Ishikawa (cell line): ENCODE measurements at regions not wholly inside any gene's neighbourhood (a gene's known extent, or its start where the extent isn't known, plus 50 kb on each side); places are given as distances from the start of the nearest gene placed in this dataset.

Experiments
- CEBPB ChIP-seq: IDR thresholded peaks from 2 replicates; pipeline ENCODE4 v1.6.1; 2012
- CREB1 ChIP-seq: IDR thresholded peaks from 2 replicates; pipeline ENCODE4 v1.6.1; 2012; ENCODE audit warnings: low read depth
- EGR1 ChIP-seq: IDR thresholded peaks from 2 replicates; pipeline ENCODE4 v1.6.1; 2012
- EP300 ChIP-seq: IDR thresholded peaks from 2 replicates; pipeline ENCODE4 v1.6.1; 2012; ENCODE audit warnings: borderline replicate concordance
- FOXM1 ChIP-seq: IDR thresholded peaks from 2 replicates; pipeline ENCODE4 v1.6.1; 2012; ENCODE audit warnings: low read depth, borderline replicate concordance
- MAX ChIP-seq: IDR thresholded peaks from 2 replicates; pipeline ENCODE4 v1.6.1; 2012
- NFIC ChIP-seq: IDR thresholded peaks from 2 replicates; pipeline ENCODE4 v1.6.1; 2012
- RAD21 ChIP-seq: IDR thresholded peaks from 2 replicates; pipeline ENCODE4 v1.6.1; 2012; ENCODE audit warnings: low read depth
- TAF1 ChIP-seq: IDR thresholded peaks from 2 replicates; pipeline ENCODE4 v1.6.1; 2012; ENCODE audit warnings: low read depth, mild to moderate bottlenecking
- TCF12 ChIP-seq: IDR thresholded peaks from 2 replicates; pipeline ENCODE4 v1.6.1; 2012; ENCODE audit warnings: low read depth
- TEAD4 ChIP-seq: IDR thresholded peaks from 2 replicates; pipeline ENCODE4 v1.6.1; 2012
- YY1 ChIP-seq: IDR thresholded peaks from 2 replicates; pipeline ENCODE4 v1.6.1; 2012; ENCODE audit warnings: low read depth
- ZBTB7A ChIP-seq: IDR thresholded peaks from 2 replicates; pipeline ENCODE4 v1.6.1; 2012; ENCODE audit warnings: low read depth
- TF ChIP-seq, protein P1 (sequence below): IDR thresholded peaks from 2 replicates; pipeline ENCODE4 v1.6.1; 2012; ENCODE audit warnings: low read depth, mild to moderate bottlenecking
- TF ChIP-seq, protein P2 (sequence below): IDR thresholded peaks from 2 replicates; pipeline ENCODE4 v1.6.1; 2012

GRCh38 chr4:57631147-57631546 is 521.0 kb upstream of the IGFBP7 start:
- TF ChIP-seq NFIC (no peak), RAD21 (no peak), CREB1 (no peak), YY1 (no peak)
- TF ChIP-seq, protein P1, sequence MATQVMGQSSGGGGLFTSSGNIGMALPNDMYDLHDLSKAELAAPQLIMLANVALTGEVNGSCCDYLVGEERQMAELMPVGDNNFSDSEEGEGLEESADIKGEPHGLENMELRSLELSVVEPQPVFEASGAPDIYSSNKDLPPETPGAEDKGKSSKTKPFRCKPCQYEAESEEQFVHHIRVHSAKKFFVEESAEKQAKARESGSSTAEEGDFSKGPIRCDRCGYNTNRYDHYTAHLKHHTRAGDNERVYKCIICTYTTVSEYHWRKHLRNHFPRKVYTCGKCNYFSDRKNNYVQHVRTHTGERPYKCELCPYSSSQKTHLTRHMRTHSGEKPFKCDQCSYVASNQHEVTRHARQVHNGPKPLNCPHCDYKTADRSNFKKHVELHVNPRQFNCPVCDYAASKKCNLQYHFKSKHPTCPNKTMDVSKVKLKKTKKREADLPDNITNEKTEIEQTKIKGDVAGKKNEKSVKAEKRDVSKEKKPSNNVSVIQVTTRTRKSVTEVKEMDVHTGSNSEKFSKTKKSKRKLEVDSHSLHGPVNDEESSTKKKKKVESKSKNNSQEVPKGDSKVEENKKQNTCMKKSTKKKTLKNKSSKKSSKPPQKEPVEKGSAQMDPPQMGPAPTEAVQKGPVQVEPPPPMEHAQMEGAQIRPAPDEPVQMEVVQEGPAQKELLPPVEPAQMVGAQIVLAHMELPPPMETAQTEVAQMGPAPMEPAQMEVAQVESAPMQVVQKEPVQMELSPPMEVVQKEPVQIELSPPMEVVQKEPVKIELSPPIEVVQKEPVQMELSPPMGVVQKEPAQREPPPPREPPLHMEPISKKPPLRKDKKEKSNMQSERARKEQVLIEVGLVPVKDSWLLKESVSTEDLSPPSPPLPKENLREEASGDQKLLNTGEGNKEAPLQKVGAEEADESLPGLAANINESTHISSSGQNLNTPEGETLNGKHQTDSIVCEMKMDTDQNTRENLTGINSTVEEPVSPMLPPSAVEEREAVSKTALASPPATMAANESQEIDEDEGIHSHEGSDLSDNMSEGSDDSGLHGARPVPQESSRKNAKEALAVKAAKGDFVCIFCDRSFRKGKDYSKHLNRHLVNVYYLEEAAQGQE, result no peak
- TF ChIP-seq, protein P2, sequence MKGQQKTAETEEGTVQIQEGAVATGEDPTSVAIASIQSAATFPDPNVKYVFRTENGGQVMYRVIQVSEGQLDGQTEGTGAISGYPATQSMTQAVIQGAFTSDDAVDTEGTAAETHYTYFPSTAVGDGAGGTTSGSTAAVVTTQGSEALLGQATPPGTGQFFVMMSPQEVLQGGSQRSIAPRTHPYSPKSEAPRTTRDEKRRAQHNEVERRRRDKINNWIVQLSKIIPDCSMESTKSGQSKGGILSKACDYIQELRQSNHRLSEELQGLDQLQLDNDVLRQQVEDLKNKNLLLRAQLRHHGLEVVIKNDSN, result no peak

GRCh38 chr4:57628004-57628403 is 517.8 kb upstream of the IGFBP7 start:
- TF ChIP-seq, protein P1, result no peak
- TF ChIP-seq EGR1, result no peak
- TF ChIP-seq FOXM1, result no peak
- no peak for TF ChIP-seq NFIC
- TF ChIP-seq CEBPB, result no peak
- TF ChIP-seq CREB1, result no peak
- TF ChIP-seq, protein P2, result no peak
- TF ChIP-seq TCF12, result no peak
- no peak for TF ChIP-seq ZBTB7A
- no peak for TF ChIP-seq EP300
- TF ChIP-seq TAF1, result no peak
- TF ChIP-seq YY1, result no peak
- no peak for TF ChIP-seq TEAD4
- TF ChIP-seq RAD21, result no peak
- no peak for TF ChIP-seq MAX

GRCh38 chr4:57614257-57614932 is 504.2 kb upstream of the IGFBP7 start:
- TF ChIP-seq FOXM1 (no peak), TEAD4 (no peak), YY1 (no peak), NFIC (no peak), TCF12 (no peak), CEBPB (no peak), MAX (no peak), TAF1 (no peak), CREB1 (no peak), RAD21 (no peak), EGR1 (no peak), EP300 (no peak), ZBTB7A (no peak)
- TF ChIP-seq, protein P1, result no peak
- TF ChIP-seq, protein P2, result no peak

DNA sequence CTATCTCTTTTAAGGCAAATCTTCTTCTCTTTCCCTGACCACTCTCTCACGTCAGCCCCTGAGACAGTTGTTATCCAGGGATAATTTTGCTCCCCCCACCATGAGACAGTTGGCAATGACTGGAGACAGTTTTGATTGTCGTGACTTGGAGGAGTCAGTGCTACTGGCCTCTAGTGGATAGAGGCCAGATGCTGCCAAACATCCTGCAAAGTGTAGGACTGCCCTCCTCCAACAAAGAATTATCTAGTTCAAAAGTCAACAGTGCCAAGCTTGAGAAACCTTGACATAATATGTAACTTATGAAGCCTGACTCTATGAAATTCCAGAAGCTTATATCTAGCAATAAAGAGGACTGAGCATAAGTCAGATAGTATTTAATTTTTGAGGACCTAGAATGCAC is 502.1 kb upstream of the IGFBP7 start:
- TF ChIP-seq EP300 (no peak), EGR1 (no peak), TAF1 (no peak), FOXM1 (no peak), YY1 (no peak), MAX (no peak), ZBTB7A (no peak), CREB1 (no peak), RAD21 (no peak), CEBPB (no peak), NFIC (no peak), TEAD4 (no peak), TCF12 (no peak)
- TF ChIP-seq, protein P1, result no peak
- TF ChIP-seq, protein P2, result no peak
